ENCODE measurements at regions not wholly inside any gene's neighbourhood (a gene's known extent, or its start where the extent isn't known, plus 50 kb on each side); places are given as distances from the start of the nearest gene placed in this dataset.

- TF ChIP-seq, protein P1, sequence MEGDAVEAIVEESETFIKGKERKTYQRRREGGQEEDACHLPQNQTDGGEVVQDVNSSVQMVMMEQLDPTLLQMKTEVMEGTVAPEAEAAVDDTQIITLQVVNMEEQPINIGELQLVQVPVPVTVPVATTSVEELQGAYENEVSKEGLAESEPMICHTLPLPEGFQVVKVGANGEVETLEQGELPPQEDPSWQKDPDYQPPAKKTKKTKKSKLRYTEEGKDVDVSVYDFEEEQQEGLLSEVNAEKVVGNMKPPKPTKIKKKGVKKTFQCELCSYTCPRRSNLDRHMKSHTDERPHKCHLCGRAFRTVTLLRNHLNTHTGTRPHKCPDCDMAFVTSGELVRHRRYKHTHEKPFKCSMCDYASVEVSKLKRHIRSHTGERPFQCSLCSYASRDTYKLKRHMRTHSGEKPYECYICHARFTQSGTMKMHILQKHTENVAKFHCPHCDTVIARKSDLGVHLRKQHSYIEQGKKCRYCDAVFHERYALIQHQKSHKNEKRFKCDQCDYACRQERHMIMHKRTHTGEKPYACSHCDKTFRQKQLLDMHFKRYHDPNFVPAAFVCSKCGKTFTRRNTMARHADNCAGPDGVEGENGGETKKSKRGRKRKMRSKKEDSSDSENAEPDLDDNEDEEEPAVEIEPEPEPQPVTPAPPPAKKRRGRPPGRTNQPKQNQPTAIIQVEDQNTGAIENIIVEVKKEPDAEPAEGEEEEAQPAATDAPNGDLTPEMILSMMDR (IDR thresholded peaks at IDR 0.05; ENCODE audit: insufficient read depth, low read length, poor library complexity, severe bottlenecking): no peak
- DNase-seq (ENCODE audit: low read depth): no peak
- no peak overlapping the region for H3K4me3 ChIP-seq (ENCODE audit: low read depth, low read length)
- no peaks in the 10 kb centered on the region for H3K27me3 ChIP-seq (ENCODE audit: control insufficient read depth, insufficient read depth, low read length)
- no peaks in the 10 kb centered on the region for H3K36me3 ChIP-seq (ENCODE audit: control insufficient read depth, insufficient read depth, low read length)
Observed at GRCh38 chr1:29646161-29646775, 409.9 kb downstream of the PTPRU start.

DNA sequence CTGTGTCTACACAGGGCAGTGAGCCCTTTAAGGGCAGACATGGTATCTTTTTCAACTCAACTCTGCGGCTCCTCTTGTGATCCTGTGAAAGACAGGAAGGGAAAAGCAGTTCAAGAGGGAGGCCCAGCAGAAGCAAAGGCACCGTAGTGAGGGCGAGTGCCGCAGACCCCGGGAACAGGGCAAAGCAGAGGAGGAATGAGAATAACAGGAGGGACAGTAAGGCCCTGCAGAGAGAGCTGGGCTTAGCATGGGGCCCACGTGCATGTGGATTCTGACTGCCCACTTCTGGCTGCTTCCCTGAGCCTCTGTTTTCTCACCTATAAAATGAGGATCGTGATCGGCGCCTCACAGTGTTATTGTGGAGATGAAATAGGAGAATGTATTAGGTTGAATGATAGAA lies 409.3 kb downstream of the PTPRU start:
- DNase-seq (ENCODE audit: low read depth): no peak
- H3K4me3 ChIP-seq (ENCODE audit: low read depth, low read length): no peak overlapping the region
- H3K27me3 ChIP-seq (ENCODE audit: control insufficient read depth, insufficient read depth, low read length): no peaks in the 10 kb centered on the region
- H3K36me3 ChIP-seq (ENCODE audit: control insufficient read depth, insufficient read depth, low read length): no peaks in the 10 kb centered on the region
- TF ChIP-seq, protein P1 (IDR thresholded peaks at IDR 0.05; ENCODE audit: insufficient read depth, low read length, poor library complexity, severe bottlenecking): no peak

DNA sequence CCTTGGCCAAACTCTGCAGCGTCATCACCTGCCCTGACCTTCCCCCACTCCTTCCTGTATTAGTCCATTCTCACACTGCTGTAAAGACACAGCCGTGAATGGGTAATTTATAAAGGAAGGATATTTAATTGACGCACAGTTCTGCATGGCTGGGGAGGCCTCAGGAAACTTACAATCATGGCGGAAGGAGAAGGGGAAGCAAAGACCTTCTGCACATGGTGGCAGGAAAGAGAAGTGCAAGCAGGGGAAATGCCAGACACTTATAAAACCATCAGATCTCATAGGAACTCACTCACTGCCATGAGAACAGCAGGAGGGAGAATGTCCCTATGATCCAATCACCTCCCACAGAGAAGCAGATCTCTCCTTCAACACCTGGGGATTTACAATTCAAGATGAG lies 408.5 kb downstream of the PTPRU start:
- H3K4me3 ChIP-seq (ENCODE audit: low read depth, low read length): no peak overlapping the region
- H3K27me3 ChIP-seq (ENCODE audit: control insufficient read depth, insufficient read depth, low read length): no peaks in the 10 kb centered on the region
- no peaks in the 10 kb centered on the region for H3K36me3 ChIP-seq (ENCODE audit: control insufficient read depth, insufficient read depth, low read length)
- DNase-seq (ENCODE audit: low read depth): no peak
- TF ChIP-seq, protein P1 (IDR thresholded peaks at IDR 0.05; ENCODE audit: insufficient read depth, low read length, poor library complexity, severe bottlenecking): no peak

GRCh38 chr1:29643838-29644440 lies 407.6 kb downstream of the PTPRU start:
- no peaks in the 10 kb centered on the region for H3K27me3 ChIP-seq (ENCODE audit: control insufficient read depth, insufficient read depth, low read length)
- TF ChIP-seq, protein P1 (IDR thresholded peaks at IDR 0.05; ENCODE audit: insufficient read depth, low read length, poor library complexity, severe bottlenecking): no peak
- H3K36me3 ChIP-seq (ENCODE audit: control insufficient read depth, insufficient read depth, low read length): no peaks in the 10 kb centered on the region
- no peak overlapping the region for H3K4me3 ChIP-seq (ENCODE audit: low read depth, low read length)
- DNase-seq (ENCODE audit: low read depth): no peak

DNA sequence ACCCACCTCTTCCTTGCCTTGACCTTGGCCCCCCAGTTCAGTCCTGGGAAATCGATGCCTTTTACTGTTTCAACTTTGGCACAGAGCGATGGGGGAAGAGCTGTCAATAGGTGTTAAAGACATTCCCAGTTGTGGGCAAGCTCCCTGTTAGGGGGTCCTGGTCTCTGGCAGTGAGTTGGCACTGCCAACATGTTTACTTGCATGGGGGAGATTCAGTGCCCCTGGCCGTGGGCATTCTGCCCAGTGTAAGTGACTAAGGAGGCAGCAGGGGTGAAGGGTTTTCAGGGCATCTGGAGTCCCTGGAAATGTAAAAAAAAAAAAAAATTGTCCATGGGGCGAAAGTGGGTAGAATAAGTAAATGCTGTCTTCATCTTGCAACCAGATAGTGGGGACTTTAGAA lies 407.0 kb downstream of the PTPRU start:
- TF ChIP-seq, protein P1 (IDR thresholded peaks at IDR 0.05; ENCODE audit: insufficient read depth, low read length, poor library complexity, severe bottlenecking): no peak
- DNase-seq (ENCODE audit: low read depth): no peak

DNA sequence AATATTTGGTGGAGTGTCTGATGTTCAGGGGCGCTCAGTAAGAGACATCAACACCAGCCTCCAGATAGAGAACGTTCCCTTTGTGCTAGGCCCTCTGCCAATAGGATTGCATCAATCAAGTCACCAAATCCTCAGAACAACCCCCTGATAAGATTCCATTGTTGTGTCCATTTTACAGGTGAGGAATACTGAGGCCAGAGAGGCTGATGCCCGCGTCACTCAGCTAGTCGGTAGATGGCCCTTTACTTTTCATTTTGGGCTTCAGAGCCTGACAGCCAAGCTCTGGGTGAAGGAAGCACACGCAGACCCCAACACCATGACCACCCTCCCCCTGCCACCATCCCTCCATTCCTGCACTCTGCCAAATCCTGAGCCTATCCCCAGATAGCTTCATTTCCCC lies 406.2 kb downstream of the PTPRU start:
- Histone ChIP-seq H3K36me3 (ENCODE audit: control insufficient read depth, insufficient read depth, low read length) (no peaks in the 10 kb centered on the region), H3K27me3 (ENCODE audit: control insufficient read depth, insufficient read depth, low read length) (no peaks in the 10 kb centered on the region), H3K4me3 (ENCODE audit: low read depth, low read length) (no peak overlapping the region)
- no peak for DNase-seq (ENCODE audit: low read depth)
- TF ChIP-seq, protein P1 (IDR thresholded peaks at IDR 0.05; ENCODE audit: insufficient read depth, low read length, poor library complexity, severe bottlenecking): no peak

More for the DNA sequence above, 407.0 kb downstream of the PTPRU start:
- Histone ChIP-seq H3K36me3 (ENCODE audit: control insufficient read depth, insufficient read depth, low read length) (no peaks in the 10 kb centered on the region), H3K4me3 (ENCODE audit: low read depth, low read length) (no peak overlapping the region), H3K27me3 (ENCODE audit: control insufficient read depth, insufficient read depth, low read length) (no peaks in the 10 kb centered on the region)

Measured in kidney epithelial cell (primary cell).